ENCODE measurements at regions not wholly inside any gene's neighbourhood (a gene's known extent, or its start where the extent isn't known, plus 50 kb on each side); places are given as distances from the start of the nearest gene placed in this dataset.
"Not testable (repeated sequence)": the region's sequence is repeated elsewhere in the genome, so short reads cannot be mapped to it uniquely, and the experiment has no call there.

DNA sequence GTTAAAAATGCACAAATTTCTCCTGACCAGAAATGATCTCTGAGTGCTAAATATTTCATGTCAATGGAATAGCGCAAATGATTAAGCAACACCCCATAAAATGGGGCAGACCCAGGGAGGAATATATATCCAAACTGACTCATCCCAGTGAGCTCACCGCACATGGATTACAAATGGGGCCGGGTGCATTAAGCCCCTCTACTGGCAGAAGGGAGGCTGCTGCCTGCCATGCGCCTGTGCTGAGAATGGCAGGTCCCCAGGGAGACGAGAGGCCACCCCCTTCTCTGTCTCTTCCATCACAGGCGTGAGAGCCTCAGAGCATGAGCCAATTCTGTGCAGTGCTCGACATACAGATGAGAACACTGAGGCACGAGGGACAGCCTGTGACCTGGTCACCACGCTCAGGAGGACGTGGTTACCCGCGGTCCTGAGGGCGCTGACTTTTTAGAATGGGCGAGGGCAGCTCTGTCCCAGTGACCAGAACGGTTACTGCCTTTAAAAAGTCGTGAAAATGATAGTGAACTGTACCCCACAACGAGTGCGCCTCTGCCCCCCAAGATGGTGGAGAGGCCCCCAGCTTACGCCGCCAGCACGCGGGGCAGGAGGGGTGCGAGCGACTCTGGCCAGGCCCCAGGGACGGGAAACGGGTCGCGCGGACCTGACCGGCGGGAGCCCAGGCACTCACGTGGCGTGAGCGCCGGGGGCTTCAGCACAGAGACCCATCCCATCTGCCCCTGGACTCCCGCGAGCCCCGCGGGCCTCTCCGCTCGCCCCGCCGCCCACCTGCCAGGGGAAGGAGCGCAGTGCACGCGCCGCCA is 130.2 kb upstream of the ALDH3B2 start:
- H3K27me3 ChIP-seq (replicated peaks in 2 of 5; ENCODE audit: control insufficient read depth in 4 of 5, insufficient read depth in 5 of 5, low read length in 4 of 5); CTCF ChIA-PET; H3K9me3 ChIP-seq (ENCODE audit: control extremely low read depth in 1 of 5, control insufficient read depth in 4 of 5, insufficient read depth in 2 of 5, low read depth in 1 of 5, low read length in 4 of 5); H3K36me3 ChIP-seq (ENCODE audit: control insufficient read depth in 4 of 4, insufficient read depth in 4 of 4, low read length in 3 of 4); POLR2A ChIA-PET; H3K4me1 ChIP-seq (ENCODE audit: control extremely low read depth in 1 of 4, control insufficient read depth in 4 of 4, insufficient read depth in 4 of 4, low read length in 3 of 4): not testable (repeated sequence)
- peak overlapping the region in 1 of 2 experiments; percentile 43 for H3K27ac ChIP-seq (ENCODE audit: insufficient read depth in 1 of 2, low read depth in 1 of 2, low read length in 2 of 2, poor library complexity in 1 of 2, severe bottlenecking in 2 of 2)
- 1% methylated on average over 24 of the region's 47 CpGs for WGBS (ENCODE audit: insufficient coverage)
- peak overlapping the region; percentile 55 to 82 (median 76) for H3K4me3 ChIP-seq (ENCODE audit: control insufficient read depth in 1 of 7, extremely low read depth in 1 of 7, insufficient read depth in 4 of 7, low read depth in 2 of 7, low read length in 6 of 7)
- peak in 2 of 3 donors; percentile 30 to 37 for DNase-seq

DNA sequence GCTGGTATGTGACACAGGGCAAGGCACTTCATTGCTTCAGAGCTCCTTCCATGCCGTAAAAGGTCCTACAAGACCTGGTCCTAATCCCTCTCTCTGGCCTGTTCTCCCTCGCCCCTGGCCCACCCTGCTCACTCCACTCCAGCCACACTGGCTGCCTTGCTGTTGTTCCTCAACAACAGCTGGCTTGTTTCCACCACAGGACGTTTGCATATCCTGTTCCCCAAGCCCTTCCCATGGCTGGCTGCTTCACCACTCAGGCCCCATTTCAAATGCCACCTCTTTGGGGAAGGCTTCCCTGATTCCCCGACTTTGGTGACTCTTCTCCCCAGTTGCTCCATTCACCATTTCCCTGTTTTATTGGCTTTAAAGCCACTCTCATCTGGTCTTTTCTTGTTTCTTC is 129.1 kb upstream of the ALDH3B2 start:
- WGBS (ENCODE audit: insufficient coverage): 71% methylated on average over 4 of the region's 4 CpGs
- H3K4me1 ChIP-seq (ENCODE audit: control extremely low read depth in 1 of 4, control insufficient read depth in 4 of 4, insufficient read depth in 4 of 4, low read length in 3 of 4); CTCF ChIA-PET; H3K27ac ChIP-seq (ENCODE audit: insufficient read depth in 1 of 2, low read depth in 1 of 2, low read length in 2 of 2, poor library complexity in 1 of 2, severe bottlenecking in 2 of 2); H3K27me3 ChIP-seq (replicated peaks in 2 of 5; ENCODE audit: control insufficient read depth in 4 of 5, insufficient read depth in 5 of 5, low read length in 4 of 5); DNase-seq; H3K36me3 ChIP-seq (ENCODE audit: control insufficient read depth in 4 of 4, insufficient read depth in 4 of 4, low read length in 3 of 4); H3K4me3 ChIP-seq (ENCODE audit: control insufficient read depth in 1 of 7, extremely low read depth in 1 of 7, insufficient read depth in 4 of 7, low read depth in 2 of 7, low read length in 6 of 7); H3K9me3 ChIP-seq (ENCODE audit: control extremely low read depth in 1 of 5, control insufficient read depth in 4 of 5, insufficient read depth in 2 of 5, low read depth in 1 of 5, low read length in 4 of 5); POLR2A ChIA-PET: not testable (repeated sequence)

DNA sequence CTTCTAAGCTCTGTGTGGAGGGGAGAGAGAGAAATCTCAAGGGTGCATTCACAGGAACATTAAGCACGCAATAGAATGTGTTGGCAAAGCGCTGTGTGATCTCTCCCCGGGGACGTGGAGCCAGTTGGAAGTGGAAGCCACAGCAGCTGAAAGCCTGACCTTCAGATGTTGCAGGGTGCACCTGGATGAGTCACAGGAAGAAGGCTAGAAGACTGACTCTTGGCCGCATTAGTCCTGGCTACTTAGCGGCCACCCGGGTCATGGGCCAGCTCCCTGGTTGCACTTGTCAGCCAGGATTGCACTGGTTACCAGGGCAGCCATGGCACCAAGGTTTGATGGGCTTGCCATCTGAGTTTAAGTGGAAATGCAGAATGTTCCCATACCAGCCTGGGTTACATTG is 128.6 kb upstream of the ALDH3B2 start:
- CTCF ChIA-PET; DNase-seq; H3K4me1 ChIP-seq (ENCODE audit: control extremely low read depth in 1 of 4, control insufficient read depth in 4 of 4, insufficient read depth in 4 of 4, low read length in 3 of 4); H3K9me3 ChIP-seq (ENCODE audit: control extremely low read depth in 1 of 5, control insufficient read depth in 4 of 5, insufficient read depth in 2 of 5, low read depth in 1 of 5, low read length in 4 of 5); H3K4me3 ChIP-seq (ENCODE audit: control insufficient read depth in 1 of 7, extremely low read depth in 1 of 7, insufficient read depth in 4 of 7, low read depth in 2 of 7, low read length in 6 of 7); POLR2A ChIA-PET; H3K27ac ChIP-seq (ENCODE audit: insufficient read depth in 1 of 2, low read depth in 1 of 2, low read length in 2 of 2, poor library complexity in 1 of 2, severe bottlenecking in 2 of 2); H3K27me3 ChIP-seq (replicated peaks in 2 of 5; ENCODE audit: control insufficient read depth in 4 of 5, insufficient read depth in 5 of 5, low read length in 4 of 5); H3K36me3 ChIP-seq (ENCODE audit: control insufficient read depth in 4 of 4, insufficient read depth in 4 of 4, low read length in 3 of 4): not testable (repeated sequence)
- WGBS (ENCODE audit: insufficient coverage): 82% methylated on average over 7 of the region's 7 CpGs

DNA sequence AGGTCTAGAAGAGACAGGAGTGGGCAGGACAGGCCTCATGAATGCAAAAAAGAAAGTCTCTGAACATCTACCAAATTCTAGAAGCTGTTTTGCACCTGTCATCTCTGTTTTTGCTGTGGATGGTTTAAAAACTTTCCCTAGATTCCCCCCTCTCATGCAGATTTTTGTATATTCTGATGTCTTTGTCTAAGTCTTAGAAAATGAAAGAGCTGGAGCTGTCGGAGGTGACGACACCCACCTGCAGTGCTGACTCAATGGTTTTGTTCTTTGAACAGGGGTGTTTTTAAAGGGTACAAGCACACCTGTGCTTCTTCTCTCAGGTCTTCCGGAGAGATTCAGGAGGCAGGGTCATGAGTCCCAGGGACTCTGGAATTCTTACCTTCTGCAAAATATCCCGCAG is 128.2 kb upstream of the ALDH3B2 start:
- H3K27me3 ChIP-seq (replicated peaks in 2 of 5; ENCODE audit: control insufficient read depth in 4 of 5, insufficient read depth in 5 of 5, low read length in 4 of 5); H3K4me3 ChIP-seq (ENCODE audit: control insufficient read depth in 1 of 7, extremely low read depth in 1 of 7, insufficient read depth in 4 of 7, low read depth in 2 of 7, low read length in 6 of 7); H3K9me3 ChIP-seq (ENCODE audit: control extremely low read depth in 1 of 5, control insufficient read depth in 4 of 5, insufficient read depth in 2 of 5, low read depth in 1 of 5, low read length in 4 of 5); DNase-seq; POLR2A ChIA-PET; H3K4me1 ChIP-seq (ENCODE audit: control extremely low read depth in 1 of 4, control insufficient read depth in 4 of 4, insufficient read depth in 4 of 4, low read length in 3 of 4); H3K27ac ChIP-seq (ENCODE audit: insufficient read depth in 1 of 2, low read depth in 1 of 2, low read length in 2 of 2, poor library complexity in 1 of 2, severe bottlenecking in 2 of 2); CTCF ChIA-PET; H3K36me3 ChIP-seq (ENCODE audit: control insufficient read depth in 4 of 4, insufficient read depth in 4 of 4, low read length in 3 of 4): not testable (repeated sequence)
- no CpG with 5 or more reads among the region's 4 CpGs for WGBS (ENCODE audit: insufficient coverage)

DNA sequence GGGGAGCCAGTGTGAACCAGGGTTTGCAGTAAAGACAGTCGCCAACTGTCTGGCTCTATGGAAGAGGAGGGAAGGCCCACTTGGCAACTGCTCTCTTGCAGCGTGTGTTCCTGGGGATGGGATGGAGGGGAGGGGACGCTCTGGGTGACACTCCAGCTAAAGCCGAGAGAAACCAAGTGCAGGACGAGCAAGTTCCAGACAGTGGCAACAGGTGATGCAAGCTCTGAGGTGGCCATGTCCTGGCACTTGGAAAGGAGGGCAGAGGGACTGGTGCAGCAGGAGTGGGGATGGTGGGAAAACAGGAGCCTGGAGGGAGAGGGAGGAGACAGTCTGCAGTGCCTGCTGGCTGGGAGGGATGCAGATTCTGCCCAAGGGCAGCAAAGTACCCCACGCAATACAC is 127.0 kb upstream of the ALDH3B2 start:
- CTCF ChIA-PET: interaction anchor here (1.1 kb wide), 1 partner anchor 138 kb away, joined by 3 read pairs; no protein-coding TSS in a partner anchor
- H3K27ac ChIP-seq (ENCODE audit: insufficient read depth in 1 of 2, low read depth in 1 of 2, low read length in 2 of 2, poor library complexity in 1 of 2, severe bottlenecking in 2 of 2); H3K4me1 ChIP-seq (ENCODE audit: control extremely low read depth in 1 of 4, control insufficient read depth in 4 of 4, insufficient read depth in 4 of 4, low read length in 3 of 4); H3K36me3 ChIP-seq (ENCODE audit: control insufficient read depth in 4 of 4, insufficient read depth in 4 of 4, low read length in 3 of 4); POLR2A ChIA-PET; H3K27me3 ChIP-seq (replicated peaks in 2 of 5; ENCODE audit: control insufficient read depth in 4 of 5, insufficient read depth in 5 of 5, low read length in 4 of 5); H3K9me3 ChIP-seq (ENCODE audit: control extremely low read depth in 1 of 5, control insufficient read depth in 4 of 5, insufficient read depth in 2 of 5, low read depth in 1 of 5, low read length in 4 of 5); H3K4me3 ChIP-seq (ENCODE audit: control insufficient read depth in 1 of 7, extremely low read depth in 1 of 7, insufficient read depth in 4 of 7, low read depth in 2 of 7, low read length in 6 of 7); DNase-seq: not testable (repeated sequence)
- WGBS (ENCODE audit: insufficient coverage): 100% methylated on average over 6 of the region's 6 CpGs

DNA sequence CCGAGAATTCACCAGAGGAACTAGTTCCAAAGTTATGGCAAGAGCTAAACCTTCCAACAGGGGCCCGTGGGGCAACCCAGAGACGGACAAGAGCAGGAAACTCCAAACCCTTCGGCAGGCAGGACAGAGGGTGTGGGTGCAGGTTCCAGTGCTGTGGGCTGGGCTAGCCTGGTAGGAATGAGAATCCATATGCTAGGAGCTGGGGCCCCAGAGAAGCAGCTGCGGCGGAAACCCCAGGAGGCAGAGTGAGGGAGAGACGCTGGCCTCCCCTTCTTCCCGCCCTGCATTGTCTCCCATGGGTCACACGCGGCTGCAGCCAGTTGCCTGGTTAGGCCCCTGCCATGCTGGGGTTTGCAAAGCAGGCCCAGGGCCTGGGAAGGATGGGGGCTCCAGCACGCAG is 126.2 kb upstream of the ALDH3B2 start:
- DNase-seq; H3K36me3 ChIP-seq (ENCODE audit: control insufficient read depth in 4 of 4, insufficient read depth in 4 of 4, low read length in 3 of 4); H3K27me3 ChIP-seq (replicated peaks in 2 of 5; ENCODE audit: control insufficient read depth in 4 of 5, insufficient read depth in 5 of 5, low read length in 4 of 5); POLR2A ChIA-PET; H3K9me3 ChIP-seq (ENCODE audit: control extremely low read depth in 1 of 5, control insufficient read depth in 4 of 5, insufficient read depth in 2 of 5, low read depth in 1 of 5, low read length in 4 of 5); H3K4me1 ChIP-seq (ENCODE audit: control extremely low read depth in 1 of 4, control insufficient read depth in 4 of 4, insufficient read depth in 4 of 4, low read length in 3 of 4); H3K4me3 ChIP-seq (ENCODE audit: control insufficient read depth in 1 of 7, extremely low read depth in 1 of 7, insufficient read depth in 4 of 7, low read depth in 2 of 7, low read length in 6 of 7); H3K27ac ChIP-seq (ENCODE audit: insufficient read depth in 1 of 2, low read depth in 1 of 2, low read length in 2 of 2, poor library complexity in 1 of 2, severe bottlenecking in 2 of 2): not testable (repeated sequence)
- WGBS (ENCODE audit: insufficient coverage): 100% methylated on average over 3 of the region's 11 CpGs
- CTCF ChIA-PET: interaction anchor here (0.8 to 1.1 kb wide), 2 partner anchors 137 to 188 kb away, joined by 3 read pairs; no protein-coding TSS in a partner anchor

DNA sequence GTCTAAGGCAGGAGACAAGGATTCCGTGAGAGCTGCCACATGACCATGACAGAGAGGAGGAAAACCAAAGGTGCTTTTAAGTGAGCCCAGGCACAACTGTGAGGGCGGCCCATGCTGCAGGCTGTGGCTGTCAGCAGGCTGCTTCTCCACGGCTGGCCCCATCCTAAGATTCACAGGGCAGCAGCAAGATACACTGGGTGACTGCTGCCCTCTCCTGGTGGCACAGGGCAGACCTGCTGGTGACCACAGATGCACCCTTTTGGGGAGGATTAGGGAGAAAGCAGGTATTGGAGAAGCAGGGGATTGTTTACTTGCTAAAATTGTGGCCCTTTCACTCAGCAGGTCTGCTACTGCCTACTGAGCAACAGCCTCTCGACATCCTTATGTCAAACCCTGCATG is 125.4 kb upstream of the ALDH3B2 start:
- WGBS (ENCODE audit: insufficient coverage): 45% methylated on average over 2 of the region's 4 CpGs
- H3K27me3 ChIP-seq (replicated peaks in 2 of 5; ENCODE audit: control insufficient read depth in 4 of 5, insufficient read depth in 5 of 5, low read length in 4 of 5); H3K36me3 ChIP-seq (ENCODE audit: control insufficient read depth in 4 of 4, insufficient read depth in 4 of 4, low read length in 3 of 4); H3K4me3 ChIP-seq (ENCODE audit: control insufficient read depth in 1 of 7, extremely low read depth in 1 of 7, insufficient read depth in 4 of 7, low read depth in 2 of 7, low read length in 6 of 7); H3K27ac ChIP-seq (ENCODE audit: insufficient read depth in 1 of 2, low read depth in 1 of 2, low read length in 2 of 2, poor library complexity in 1 of 2, severe bottlenecking in 2 of 2); H3K4me1 ChIP-seq (ENCODE audit: control extremely low read depth in 1 of 4, control insufficient read depth in 4 of 4, insufficient read depth in 4 of 4, low read length in 3 of 4); DNase-seq; H3K9me3 ChIP-seq (ENCODE audit: control extremely low read depth in 1 of 5, control insufficient read depth in 4 of 5, insufficient read depth in 2 of 5, low read depth in 1 of 5, low read length in 4 of 5); POLR2A ChIA-PET: not testable (repeated sequence)
- CTCF ChIA-PET: interaction anchor here (0.8 kb wide), 1 partner anchor 187 kb away, joined by 3 read pairs; no protein-coding TSS in a partner anchor

Data from common myeloid progenitor, CD34-positive (primary cell).